GM12865 (cell line): ENCODE measurements at regions not wholly inside any gene's neighbourhood (a gene's known extent, or its start where the extent isn't known, plus 50 kb on each side); places are given as distances from the start of the nearest gene placed in this dataset.

ENCODE experiments used
- DNase-seq: peaks from one replicate; pipeline ENCODE4 v3.0.0; 2010; ENCODE audit warnings: low read depth
- H3K4me3 ChIP-seq: 2 replicates; pipeline ENCODE4 v1.5.1; 2011; ENCODE audit warnings: mild to moderate bottlenecking, low read depth, low read length, control low read depth
- CTCF ChIP-seq: IDR thresholded peaks from 2 replicates; pipeline ENCODE4 v1.5.1; 2011; ENCODE audit warnings: low read length, control low read depth, low read depth, inconsistent platforms; ENCODE audit not compliant: insufficient read depth; ENCODE audit errors: missing control alignments

GRCh38 chr3:182294256-182294655 lies 499.0 kb upstream of the ATP11B start:
- H3K4me3 ChIP-seq, result no peak overlapping the region
- no peak for DNase-seq
- TF ChIP-seq CTCF, result no peak

- no peak for TF ChIP-seq CTCF
- no peak overlapping the region for H3K4me3 ChIP-seq
- no peak for DNase-seq
Measured at GRCh38 chr3:182294696-182295095, 498.6 kb upstream of the ATP11B start.

GRCh38 chr3:182300266-182300665 lies 493.0 kb upstream of the ATP11B start:
- DNase-seq, result no peak
- no peak for TF ChIP-seq CTCF

GRCh38 chr3:182303169-182303568 lies 490.1 kb upstream of the ATP11B start:
- no peak for TF ChIP-seq CTCF

More at GRCh38 chr3:182300266-182300665, 493.0 kb upstream of the ATP11B start:
- H3K4me3 ChIP-seq, result no peak overlapping the region

GRCh38 chr3:182305881-182306665 lies 487.2 kb upstream of the ATP11B start:
- DNase-seq, result no peak
- H3K4me3 ChIP-seq, result no peak overlapping the region
- no peak for TF ChIP-seq CTCF

More at GRCh38 chr3:182303169-182303568, 490.1 kb upstream of the ATP11B start:
- no peak overlapping the region for H3K4me3 ChIP-seq
- no peak for DNase-seq

- H3K4me3 ChIP-seq, result no peak overlapping the region
- DNase-seq, result no peak
- no peak for TF ChIP-seq CTCF
Measured at GRCh38 chr3:182308328-182308727, 485.0 kb upstream of the ATP11B start.

- no peak overlapping the region for H3K4me3 ChIP-seq
- no peak for DNase-seq
- TF ChIP-seq CTCF, result no peak
Measured at GRCh38 chr3:182309120-182309519, 484.2 kb upstream of the ATP11B start.
